ENCODE measurements at regions not wholly inside any gene's neighbourhood (a gene's known extent, or its start where the extent isn't known, plus 50 kb on each side); places are given as distances from the start of the nearest gene placed in this dataset.

- no peaks in the 10 kb centered on the region for H3K27me3 Mint-ChIP-seq
- CTCF ChIA-PET = no interaction called here
- ATAC-seq (replicated peaks in 1 of 4) (no peak), DNase-seq (no peak)
- H3K27ac Mint-ChIP-seq = no peak overlapping the region
- POLR2A ChIA-PET = no interaction called here
- Histone ChIP-seq H3K9me3 (no peaks in the 10 kb centered on the region), H3K4me3 (ENCODE audit: control insufficient read depth in 1 of 2, extremely low read depth in 1 of 2, low read length in 1 of 2) (no peak overlapping the region), H3K4me1 (ENCODE audit: control insufficient read depth in 1 of 2, extremely low read depth in 1 of 2, insufficient read depth in 2 of 2, low read length in 2 of 2) (no peaks in the 10 kb centered on the region), H3K27ac (ENCODE audit: low read length) (no peak overlapping the region), H3K36me3 (ENCODE audit: control insufficient read depth in 2 of 2, extremely low read depth in 1 of 2, insufficient read depth in 1 of 2, low read length in 1 of 2) (no peaks in the 10 kb centered on the region), H3K27me3 (replicated peaks in 1 of 2; ENCODE audit: control insufficient read depth in 2 of 2, extremely low read depth in 1 of 2, insufficient read depth in 2 of 2, low read length in 1 of 2) (no peaks in the 10 kb centered on the region)
- H3K4me1 Mint-ChIP-seq = no peaks in the 10 kb centered on the region
- WGBS (ENCODE audit: insufficient coverage) = no CpG with 5 or more reads among the region's 3 CpGs
- no peaks in the 10 kb centered on the region for H3K9me3 Mint-ChIP-seq
- no peaks in the 10 kb centered on the region for H3K36me3 Mint-ChIP-seq
- no peak overlapping the region for H3K4me3 Mint-ChIP-seq
These were observed 340.2 kb downstream of the LRIG3 start for GRCh38 chr12:58580095-58580494.

DNA sequence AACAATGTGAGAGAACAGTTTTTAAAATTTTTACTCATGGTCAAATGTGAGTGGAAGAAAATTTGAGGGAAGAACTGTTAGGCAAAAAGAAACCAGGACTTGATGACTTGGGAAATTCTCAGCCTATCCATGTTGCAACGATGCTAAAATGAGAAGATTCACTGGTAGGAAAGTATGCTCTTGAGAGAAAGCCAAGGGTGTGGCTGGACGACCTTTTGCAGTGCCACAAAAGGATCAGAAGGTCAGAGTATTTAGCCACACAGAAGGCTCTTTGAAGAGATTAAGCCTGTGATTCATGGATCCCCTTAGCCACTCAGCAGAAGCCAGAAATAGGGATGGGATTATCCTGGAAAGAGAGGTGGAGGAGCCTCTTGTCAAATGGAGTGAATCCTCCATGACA is 336.8 kb downstream of the LRIG3 start:
- no peak overlapping the region for H3K4me3 Mint-ChIP-seq

GRCh38 chr12:58583940-58584339 is 336.4 kb downstream of the LRIG3 start:
- no peak overlapping the region for H3K4me3 Mint-ChIP-seq
- CTCF ChIA-PET = no interaction called here
- no peak overlapping the region for H3K4me3 ChIP-seq (ENCODE audit: control insufficient read depth in 1 of 2, extremely low read depth in 1 of 2, low read length in 1 of 2)
- H3K27ac ChIP-seq (ENCODE audit: low read length) = no peak overlapping the region
- DNase-seq (no peak), ATAC-seq (replicated peaks in 1 of 4) (no peak)
- POLR2A ChIA-PET = no interaction called here
- no peak overlapping the region for H3K27ac Mint-ChIP-seq
- H3K36me3 ChIP-seq (ENCODE audit: control insufficient read depth in 2 of 2, extremely low read depth in 1 of 2, insufficient read depth in 1 of 2, low read length in 1 of 2) = no peaks in the 10 kb centered on the region
- H3K27me3 ChIP-seq (replicated peaks in 1 of 2; ENCODE audit: control insufficient read depth in 2 of 2, extremely low read depth in 1 of 2, insufficient read depth in 2 of 2, low read length in 1 of 2) = no peaks in the 10 kb centered on the region
- H3K4me1 Mint-ChIP-seq = no peaks in the 10 kb centered on the region
- H3K4me1 ChIP-seq (ENCODE audit: control insufficient read depth in 1 of 2, extremely low read depth in 1 of 2, insufficient read depth in 2 of 2, low read length in 2 of 2) = no peaks in the 10 kb centered on the region
- no peaks in the 10 kb centered on the region for H3K9me3 ChIP-seq
- H3K27me3 Mint-ChIP-seq = no peaks in the 10 kb centered on the region
- no CpG with 5 or more reads among the region's 1 CpG for whole genome bisulfite sequencing (ENCODE audit: insufficient coverage)
- no peaks in the 10 kb centered on the region for H3K9me3 Mint-ChIP-seq
- H3K36me3 Mint-ChIP-seq = no peaks in the 10 kb centered on the region

More for the DNA sequence above, 336.8 kb downstream of the LRIG3 start:
- ATAC-seq (replicated peaks in 1 of 4) (no peak), DNase-seq (no peak)
- Mint-ChIP-seq H3K4me1 (no peaks in the 10 kb centered on the region), H3K27me3 (no peaks in the 10 kb centered on the region), H3K27ac (no peak overlapping the region), H3K9me3 (no peaks in the 10 kb centered on the region), H3K36me3 (no peaks in the 10 kb centered on the region)
- Histone ChIP-seq H3K9me3 (no peaks in the 10 kb centered on the region), H3K4me3 (ENCODE audit: control insufficient read depth in 1 of 2, extremely low read depth in 1 of 2, low read length in 1 of 2) (no peak overlapping the region), H3K27ac (ENCODE audit: low read length) (no peak overlapping the region), H3K27me3 (replicated peaks in 1 of 2; ENCODE audit: control insufficient read depth in 2 of 2, extremely low read depth in 1 of 2, insufficient read depth in 2 of 2, low read length in 1 of 2) (no peaks in the 10 kb centered on the region), H3K36me3 (ENCODE audit: control insufficient read depth in 2 of 2, extremely low read depth in 1 of 2, insufficient read depth in 1 of 2, low read length in 1 of 2) (no peaks in the 10 kb centered on the region), H3K4me1 (ENCODE audit: control insufficient read depth in 1 of 2, extremely low read depth in 1 of 2, insufficient read depth in 2 of 2, low read length in 2 of 2) (no peaks in the 10 kb centered on the region)
- ChIA-PET POLR2A (no interaction called here), CTCF (interaction anchor here in 1 of 2 donors (0.6 kb wide), 1 partner anchor 11 kb away, joined by 3 read pairs; no protein-coding TSS in a partner anchor)
- WGBS (ENCODE audit: insufficient coverage) = 38% methylated on average over 1 of the region's 2 CpGs

DNA sequence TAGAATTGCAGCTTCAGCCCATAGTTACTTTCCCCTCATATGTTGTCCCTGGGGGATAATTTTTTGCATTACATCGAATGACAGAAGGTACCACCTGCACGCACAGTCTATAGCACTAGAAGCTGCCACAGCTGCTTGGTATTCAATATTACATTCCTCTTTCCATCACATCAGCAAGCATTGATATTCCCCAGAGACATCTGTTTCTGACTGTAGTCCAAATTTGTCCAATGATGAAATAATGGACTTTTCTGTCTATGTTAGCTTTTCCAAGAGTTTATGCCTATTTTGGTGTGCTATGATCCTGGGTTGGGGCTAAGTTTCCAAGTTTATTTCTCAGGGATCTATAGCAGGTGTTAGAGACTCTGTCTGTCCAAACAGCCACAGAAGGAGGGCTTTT is 335.4 kb downstream of the LRIG3 start:
- H3K27me3 ChIP-seq (replicated peaks in 1 of 2; ENCODE audit: control insufficient read depth in 2 of 2, extremely low read depth in 1 of 2, insufficient read depth in 2 of 2, low read length in 1 of 2) = no peaks in the 10 kb centered on the region
- CTCF ChIA-PET = no interaction called here
- no peak overlapping the region for H3K27ac ChIP-seq (ENCODE audit: low read length)
- DNase-seq = no peak
- POLR2A ChIA-PET = no interaction called here
- H3K9me3 ChIP-seq = no peaks in the 10 kb centered on the region
- 80% methylated on average over 1 of the region's 2 CpGs for WGBS (ENCODE audit: insufficient coverage)
- ATAC-seq (replicated peaks in 1 of 4) = no peak
- H3K9me3 Mint-ChIP-seq = no peaks in the 10 kb centered on the region
- H3K36me3 Mint-ChIP-seq = no peaks in the 10 kb centered on the region
- H3K4me1 ChIP-seq (ENCODE audit: control insufficient read depth in 1 of 2, extremely low read depth in 1 of 2, insufficient read depth in 2 of 2, low read length in 2 of 2) = no peaks in the 10 kb centered on the region
- no peak overlapping the region for H3K4me3 ChIP-seq (ENCODE audit: control insufficient read depth in 1 of 2, extremely low read depth in 1 of 2, low read length in 1 of 2)
- H3K4me3 Mint-ChIP-seq = no peak overlapping the region
- H3K27ac Mint-ChIP-seq = no peak overlapping the region
- H3K27me3 Mint-ChIP-seq = no peaks in the 10 kb centered on the region
- H3K36me3 ChIP-seq (ENCODE audit: control insufficient read depth in 2 of 2, extremely low read depth in 1 of 2, insufficient read depth in 1 of 2, low read length in 1 of 2) = no peaks in the 10 kb centered on the region
- H3K4me1 Mint-ChIP-seq = no peaks in the 10 kb centered on the region

GRCh38 chr12:58586762-58587161 is 333.5 kb downstream of the LRIG3 start:
- no peak overlapping the region for H3K4me3 Mint-ChIP-seq
- Histone ChIP-seq H3K36me3 (ENCODE audit: control insufficient read depth in 2 of 2, extremely low read depth in 1 of 2, insufficient read depth in 1 of 2, low read length in 1 of 2) (no peaks in the 10 kb centered on the region), H3K27ac (ENCODE audit: low read length) (no peak overlapping the region), H3K27me3 (replicated peaks in 1 of 2; ENCODE audit: control insufficient read depth in 2 of 2, extremely low read depth in 1 of 2, insufficient read depth in 2 of 2, low read length in 1 of 2) (no peaks in the 10 kb centered on the region), H3K4me3 (ENCODE audit: control insufficient read depth in 1 of 2, extremely low read depth in 1 of 2, low read length in 1 of 2) (no peak overlapping the region), H3K9me3 (no peaks in the 10 kb centered on the region), H3K4me1 (ENCODE audit: control insufficient read depth in 1 of 2, extremely low read depth in 1 of 2, insufficient read depth in 2 of 2, low read length in 2 of 2) (no peaks in the 10 kb centered on the region)
- ATAC-seq (replicated peaks in 1 of 4) (no peak), DNase-seq (no peak)
- no peak overlapping the region for H3K27ac Mint-ChIP-seq
- H3K4me1 Mint-ChIP-seq = no peaks in the 10 kb centered on the region
- ChIA-PET POLR2A (no interaction called here), CTCF (no interaction called here)
- no peaks in the 10 kb centered on the region for H3K9me3 Mint-ChIP-seq
- no peaks in the 10 kb centered on the region for H3K36me3 Mint-ChIP-seq
- H3K27me3 Mint-ChIP-seq = no peaks in the 10 kb centered on the region
- WGBS (ENCODE audit: insufficient coverage) = 10% methylated on average over 1 of the region's 3 CpGs

DNA sequence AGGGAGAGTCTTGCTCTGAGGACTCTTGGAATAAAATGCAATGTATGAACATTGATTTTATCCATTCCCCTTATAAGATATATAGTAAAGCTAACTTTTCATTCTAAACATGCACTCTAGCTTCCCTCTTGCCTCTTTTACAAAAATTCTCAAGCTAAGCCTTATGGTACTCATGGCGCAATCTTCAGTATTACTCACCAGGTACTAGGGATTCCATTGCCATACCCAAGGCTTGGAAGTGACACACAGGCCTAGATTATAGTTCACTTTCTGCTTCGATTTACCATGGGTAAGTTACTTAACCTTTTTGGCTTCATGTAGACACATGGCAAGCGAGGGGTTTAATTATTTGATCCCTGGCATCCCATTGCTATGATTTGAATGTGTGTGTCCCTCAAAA is 331.5 kb downstream of the LRIG3 start:
- H3K4me1 ChIP-seq (ENCODE audit: control insufficient read depth in 1 of 2, extremely low read depth in 1 of 2, insufficient read depth in 2 of 2, low read length in 2 of 2) = no peaks in the 10 kb centered on the region
- CTCF ChIA-PET = no interaction called here
- H3K4me3 ChIP-seq (ENCODE audit: control insufficient read depth in 1 of 2, extremely low read depth in 1 of 2, low read length in 1 of 2) = no peak overlapping the region
- DNase-seq (no peak), ATAC-seq (replicated peaks in 1 of 4) (no peak)
- H3K27me3 Mint-ChIP-seq = no peaks in the 10 kb centered on the region
- H3K27ac ChIP-seq (ENCODE audit: low read length) = no peak overlapping the region
- no peaks in the 10 kb centered on the region for H3K4me1 Mint-ChIP-seq
- no peaks in the 10 kb centered on the region for H3K9me3 ChIP-seq
- H3K36me3 Mint-ChIP-seq = no peaks in the 10 kb centered on the region
- H3K4me3 Mint-ChIP-seq = no peak overlapping the region
- POLR2A ChIA-PET = interaction anchor here in 1 of 2 donors (0.7 kb wide), 1 partner anchor 18 kb away, joined by 3 read pairs; no protein-coding TSS in a partner anchor
- no peaks in the 10 kb centered on the region for H3K9me3 Mint-ChIP-seq
- 20% methylated on average over 1 of the region's 3 CpGs for WGBS (ENCODE audit: insufficient coverage)
- no peaks in the 10 kb centered on the region for H3K36me3 ChIP-seq (ENCODE audit: control insufficient read depth in 2 of 2, extremely low read depth in 1 of 2, insufficient read depth in 1 of 2, low read length in 1 of 2)
- H3K27me3 ChIP-seq (replicated peaks in 1 of 2; ENCODE audit: control insufficient read depth in 2 of 2, extremely low read depth in 1 of 2, insufficient read depth in 2 of 2, low read length in 1 of 2) = no peaks in the 10 kb centered on the region
- H3K27ac Mint-ChIP-seq = no peak overlapping the region

- CTCF ChIA-PET = no interaction called here
- no peak for DNase-seq
- POLR2A ChIA-PET = no interaction called here
- no peaks in the 10 kb centered on the region for H3K4me1 Mint-ChIP-seq
- H3K9me3 Mint-ChIP-seq = no peaks in the 10 kb centered on the region
- Histone ChIP-seq H3K4me3 (ENCODE audit: control insufficient read depth in 1 of 2, extremely low read depth in 1 of 2, low read length in 1 of 2) (no peak overlapping the region), H3K4me1 (ENCODE audit: control insufficient read depth in 1 of 2, extremely low read depth in 1 of 2, insufficient read depth in 2 of 2, low read length in 2 of 2) (no peaks in the 10 kb centered on the region), H3K36me3 (ENCODE audit: control insufficient read depth in 2 of 2, extremely low read depth in 1 of 2, insufficient read depth in 1 of 2, low read length in 1 of 2) (no peaks in the 10 kb centered on the region), H3K27ac (ENCODE audit: low read length) (no peak overlapping the region), H3K27me3 (replicated peaks in 1 of 2; ENCODE audit: control insufficient read depth in 2 of 2, extremely low read depth in 1 of 2, insufficient read depth in 2 of 2, low read length in 1 of 2) (no peaks in the 10 kb centered on the region), H3K9me3 (no peaks in the 10 kb centered on the region)
- no peak for ATAC-seq (replicated peaks in 1 of 4)
- 87% methylated on average over 2 of the region's 4 CpGs for WGBS (ENCODE audit: insufficient coverage)
- H3K27ac Mint-ChIP-seq = no peak overlapping the region
- no peaks in the 10 kb centered on the region for H3K36me3 Mint-ChIP-seq
- H3K4me3 Mint-ChIP-seq = no peak overlapping the region
- no peaks in the 10 kb centered on the region for H3K27me3 Mint-ChIP-seq
These were observed 327.7 kb downstream of the LRIG3 start for GRCh38 chr12:58592475-58593207.
